HepG2 (cell line): ENCODE measurements at regions not wholly inside any gene's neighbourhood (a gene's known extent, or its start where the extent isn't known, plus 50 kb on each side); places are given as distances from the start of the nearest gene placed in this dataset.
A peak's percentile ranks its signal among the peaks of the same experiment; 100 is the strongest.

Source experiments
- ATAC-seq: fragments of 200-7000 bp; cut with Tn5 transposase; 3 replicates; pipeline ENCODE4 v1.9.1; 2020; ENCODE audit warnings: mild to moderate bottlenecking, moderate library complexity
- BruUV-seq: library from RNA; stranded (reverse); fragments of 400-500 nt; replicated peaks from 2 replicates; lab custom pipeline; 2021; lab: Mats Ljungman, UMichigan
- CTCF ChIA-PET: fragments of 300-600 bp; formaldehyde crosslinking; extraction: SDS; loops from one replicate; lab custom pipeline; 2021; ENCODE audit warnings: low total read pairs, inconsistent platforms, low intra/inter-chr PET ratio; lab: Yijun Ruan, JAX
- POLR2A ChIA-PET: fragments of 350-600 bp; sonication (Branson Sonifier 250); formaldehyde crosslinking; loops from one replicate; lab custom pipeline; 2020; ENCODE audit warnings: antibody characterized with exemption, inconsistent platforms; lab: Yijun Ruan, JAX
- DNase-seq: peaks from one replicate; pipeline ENCODE4 v3.0.0-alpha.2; 2015; ENCODE audit warnings: low spot score
- FAIRE-seq: peaks from 3 replicates; lab custom pipeline; 2011; peaks lifted over from hg19 to GRCh38; lab: Jason Lieb, UNC
- H2AFZ ChIP-seq: one replicate; pipeline ENCODE4 v1.6.1; 2011; ENCODE audit warnings: low read length, inconsistent platforms
- H3K27ac ChIP-seq: fragments of 300-600 bp; 3 replicates; pipeline ENCODE4 v1.8.0; 2011; ENCODE audit warnings: mixed run types, mild to moderate bottlenecking, mixed read lengths, low read length, inconsistent platforms; ENCODE audit not compliant: insufficient read depth; ENCODE audit errors: extremely low read length
- H3K27me3 ChIP-seq, 2 experiments: fragments of 200-600 bp in 1 of 2; 2 replicates in 1 of 2; 3 replicates in 1 of 2; pipeline versions ENCODE4 v1.6.0 to v1.8.0; 2011; ENCODE audit warnings: low read length in 2 of 2, mild to moderate bottlenecking in 2 of 2, moderate library complexity in 2 of 2, inconsistent platforms in 1 of 2; ENCODE audit not compliant: insufficient read depth in 2 of 2, control insufficient read depth in 1 of 2
- H3K36me3 ChIP-seq, 2 experiments: fragments of 200-600 bp in 1 of 2; replicated peaks in 1 of 2; 2 replicates in 1 of 2; 3 replicates in 1 of 2; pipeline versions ENCODE4 v1.5.1 to v1.8.0; 2011; ENCODE audit warnings: low read length in 2 of 2, inconsistent platforms in 1 of 2; ENCODE audit not compliant: insufficient read depth in 2 of 2, control insufficient read depth in 1 of 2
- H3K4me1 ChIP-seq: 2 replicates; pipeline ENCODE4 v1.5.1; 2012; ENCODE audit warnings: low read length, inconsistent platforms; ENCODE audit not compliant: insufficient read depth
- H3K4me2 ChIP-seq: 2 replicates; pipeline ENCODE4 v1.6.0; 2011; ENCODE audit warnings: low read depth, low read length, inconsistent platforms
- H3K4me3 ChIP-seq, 3 experiments: fragments of 200-600 bp in 1 of 3; sonication (generic), shearing (Covaris generic) in 1 of 3; replicated peaks in 1 of 3; 2 replicates each; pipeline ENCODE4 v1.5.1; 2011 to 2016; ENCODE audit warnings: low read length in 3 of 3, inconsistent platforms in 2 of 3, low read depth in 2 of 3, mild to moderate bottlenecking in 2 of 3, control low read depth in 1 of 3, mixed read lengths in 1 of 3; ENCODE audit not compliant: insufficient read depth in 1 of 3
- H3K79me2 ChIP-seq: one replicate; pipeline ENCODE4 v1.6.1; 2011; ENCODE audit warnings: low read length, inconsistent platforms; ENCODE audit not compliant: insufficient read depth
- H3K9ac ChIP-seq: 2 replicates; pipeline ENCODE4 v1.6.0; 2011; ENCODE audit warnings: mild to moderate bottlenecking, low read depth, low read length, inconsistent platforms; ENCODE audit not compliant: insufficient read depth
- H3K9me3 ChIP-seq: 2 replicates; pipeline ENCODE4 v1.5.1; 2012; ENCODE audit warnings: mild to moderate bottlenecking, low read length
- H4K20me1 ChIP-seq: 2 replicates; pipeline ENCODE4 v1.6.0; 2011; ENCODE audit warnings: inconsistent platforms, mild to moderate bottlenecking, low read length, moderate library complexity; ENCODE audit not compliant: insufficient read depth
- ARID2 ChIP-seq: sonication (generic); formaldehyde crosslinking; IDR thresholded peaks from 2 replicates; pipeline ENCODE4 v1.8.1; 2022; ENCODE audit warnings: mild to moderate bottlenecking, missing genetic modification reagents, borderline replicate concordance
- ELK4 ChIP-seq: sonication (generic); formaldehyde crosslinking; IDR thresholded peaks from 2 replicates; pipeline ENCODE4 v1.9.0; 2021; ENCODE audit warnings: missing genetic modification reagents, borderline replicate concordance
- FOSL2 ChIP-seq: sonication (generic); formaldehyde crosslinking; IDR thresholded peaks from 2 replicates; pipeline ENCODE4 v1.4.0; 2020; ENCODE audit warnings: missing genetic modification reagents
- HNF4A ChIP-seq: sonication (generic); formaldehyde crosslinking; IDR thresholded peaks from 2 replicates; pipeline ENCODE4 v1.4.0; 2020; ENCODE audit warnings: missing genetic modification reagents
- KDM1A ChIP-seq: IDR thresholded peaks from 2 replicates; pipeline ENCODE4 v1.6.1; 2016; ENCODE audit warnings: missing compliant biosample characterization
- MAZ ChIP-seq, 2 experiments: sonication (generic) in 1 of 2; formaldehyde crosslinking in 1 of 2; IDR thresholded peaks; 2 replicates each; pipeline versions ENCODE4 v1.5.0 to v1.6.1; 2012 to 2020; ENCODE audit warnings: low read depth in 2 of 2, mild to moderate bottlenecking in 2 of 2, borderline replicate concordance in 1 of 2, improper control_type of control experiment in 1 of 2, low read length in 1 of 2, missing genetic modification reagents in 1 of 2, moderate library complexity in 1 of 2
- MLXIP ChIP-seq: sonication (generic); formaldehyde crosslinking; IDR thresholded peaks from 2 replicates; pipeline ENCODE4 v1.9.0; 2021; ENCODE audit warnings: missing genetic modification reagents, borderline replicate concordance
- PAX8 ChIP-seq: sonication (generic); formaldehyde crosslinking; IDR thresholded peaks from 2 replicates; pipeline ENCODE4 v1.8.0; 2022; ENCODE audit warnings: mild to moderate bottlenecking, missing genetic modification reagents, borderline replicate concordance
- PCBP2 ChIP-seq: fragments of 200-400 bp; formaldehyde crosslinking; optimal IDR thresholded peaks from 2 replicates; pipeline ENCODE3; 2018; ENCODE audit warnings: low read length, low read depth; ENCODE audit not compliant: poor library complexity, severe bottlenecking
- PRDM15 ChIP-seq: sonication (generic); formaldehyde crosslinking; IDR thresholded peaks from 2 replicates; pipeline ENCODE4 v1.4.0; 2020; ENCODE audit warnings: missing genetic modification reagents
- RBM22 ChIP-seq: fragments of 200-400 bp; formaldehyde crosslinking; optimal IDR thresholded peaks from 2 replicates; pipeline ENCODE3; 2017; ENCODE audit warnings: mild to moderate bottlenecking, low read length, moderate library complexity
- RORA ChIP-seq: sonication (generic); formaldehyde crosslinking; IDR thresholded peaks from 2 replicates; pipeline ENCODE4 v1.5.0; 2020; ENCODE audit warnings: mild to moderate bottlenecking, missing genetic modification reagents, moderate library complexity
- SMARCE1 ChIP-seq: fragments of 450-650 bp; IDR thresholded peaks from 2 replicates; pipeline ENCODE4 v1.6.1; 2017; ENCODE audit warnings: borderline replicate concordance
- ZBTB7B ChIP-seq: sonication (generic); formaldehyde crosslinking; IDR thresholded peaks from 2 replicates; pipeline ENCODE4 v1.4.0; 2020; ENCODE audit warnings: missing genetic modification reagents
- ZFP62 ChIP-seq: sonication (generic); formaldehyde crosslinking; IDR thresholded peaks from 2 replicates; pipeline ENCODE4 v1.4.0; 2020; ENCODE audit warnings: missing genetic modification reagents
- ZNF550 ChIP-seq: sonication (generic); formaldehyde crosslinking; IDR thresholded peaks from 2 replicates; pipeline ENCODE4 v1.4.0; 2020; ENCODE audit warnings: mild to moderate bottlenecking, missing genetic modification reagents, borderline replicate concordance
- ZNF792 ChIP-seq: IDR thresholded peaks from 2 replicates; pipeline ENCODE4 v1.6.1; 2016
- WGBS: methylation state at CpG from one replicate; pipeline ENCODE4 v1.1.6; 2017; ENCODE audit warnings: low lambda C conversion rate; 5-methylcytosine and 5-hydroxymethylcytosine counted together
- in situ Hi-C: cut with HindIII; loops from 2 replicates; pipeline ENCODE4 v1.10.0; 2017; ENCODE audit warnings: low pct_unique_long_range_greater_than_20kb; ENCODE audit not compliant: extremely low pct_ligation_motif_present
- intact Hi-C: fragments of 100-400 bp; cut with micrococcal nuclease; formaldehyde crosslinking; loops from one replicate; pipeline ENCODE4 v1.10.0; 2022; ENCODE audit not compliant: unreplicated experiment

- no peaks in the 10 kb centered on the region for H4K20me1 ChIP-seq
- H3K79me2 ChIP-seq = no peaks in the 10 kb centered on the region
- peak; percentile 71 for DNase-seq
- H3K4me2 ChIP-seq = peak overlapping the region; percentile 90
- no peaks in the 10 kb centered on the region for H3K9me3 ChIP-seq
- CTCF ChIA-PET = interaction anchor here (1.6 kb wide), 1 partner anchor 613 kb away, joined by 15 read pairs; no protein-coding TSS in a partner anchor
- intact Hi-C loops = loop anchor here (1.0 to 10.0 kb wide), 10 partner anchors 92 to 612 kb away; partner anchors contain the start of genes SEM1 and SLC25A13
- H3K36me3 ChIP-seq = no peaks in the 10 kb centered on the region
- WGBS = 0% methylated on average over 3 of the region's 3 CpGs
- H3K4me1 ChIP-seq = peaks cover 43% of the 10 kb centered on the region
- no peak overlapping the region for H2AFZ ChIP-seq
- H3K27ac ChIP-seq = peak overlapping the region; percentile 96
- POLR2A ChIA-PET = interaction anchor here (1.1 to 2.0 kb wide), 3 partner anchors 12 to 602 kb away, joined by 3 to 13 read pairs (median 10); partner anchors contain the start of gene SLC25A13
- TSS peak; percentile 92 for BruUV-seq
- no peaks in the 10 kb centered on the region for H3K27me3 ChIP-seq
- peak; percentile 21 for FAIRE-seq
- H3K9ac ChIP-seq = peak overlapping the region; percentile 70
- peak overlapping the region in 2 of 3 experiments; percentile 36 to 44; a peak in 3 of 6 replicates for H3K4me3 ChIP-seq
- peak; percentile 80 for ATAC-seq
- in situ Hi-C loops = loop anchor here (10.0 kb wide), 1 partner anchor 610 kb away; the partner anchor contains the start of gene DLX5
- TF ChIP-seq MAZ (IDR thresholded peaks at IDR 0.05; ENCODE audit: borderline replicate concordance, low read depth, low read length) (no peak), MAZ (CRISPR knock-in tag; IDR thresholded peaks at IDR 0.05; ENCODE audit: low read depth) (no peak), ZBTB7B (CRISPR knock-in tag) (no peak), MLXIP (CRISPR knock-in tag) (no peak), PAX8 (CRISPR knock-in tag) (no peak), ELK4 (CRISPR knock-in tag) (no peak), PRDM15 (no peak), ZNF550 (no peak), HNF4A (CRISPR knock-in tag) (no peak), KDM1A (CRISPR knock-in tag) (0 out of 2 replicates have a peak, but pooled peaks have one; percentile 65), ZFP62 (no peak), ARID2 (no peak), RBM22 (no peak), RORA (CRISPR knock-in tag) (no peak), PCBP2 (no peak), FOSL2 (CRISPR knock-in tag) (0 out of 2 replicates have a peak, but pooled peaks have one; percentile 10), SMARCE1 (no peak), ZNF792 (no peak)
Observed at GRCh38 chr7:96414931-96415292, 93.0 kb upstream of the SLC25A13 start.
